Glomerular visceral epithelial cell (primary cell): ENCODE measurements at regions not wholly inside any gene's neighbourhood (a gene's known extent, or its start where the extent isn't known, plus 50 kb on each side); places are given as distances from the start of the nearest gene placed in this dataset.

Source experiments
- DNase-seq: peaks from one replicate; pipeline ENCODE4 v3.0.0-alpha.2; 2016; ENCODE audit errors: extremely low spot score

DNA sequence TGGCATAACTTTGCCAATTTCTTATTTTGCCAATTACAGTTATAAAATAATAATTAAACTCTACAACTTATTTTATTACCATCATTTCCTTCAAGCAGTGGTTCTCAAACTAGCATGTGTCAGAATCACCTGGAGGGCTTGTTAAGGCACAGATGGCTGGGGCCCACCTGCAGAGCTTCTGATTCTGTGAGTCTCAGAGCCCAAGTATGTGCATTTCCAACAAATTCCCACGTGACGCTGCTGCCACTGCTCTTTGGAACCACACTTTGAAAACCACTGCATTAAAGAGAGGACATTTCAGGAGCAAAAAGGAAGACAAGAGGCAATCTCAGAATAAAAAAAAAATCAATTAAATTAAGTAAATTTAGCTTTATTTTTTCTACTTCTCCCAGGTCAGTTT is 94.0 kb upstream of the HNRNPA3 start:
- no peak for DNase-seq

DNA sequence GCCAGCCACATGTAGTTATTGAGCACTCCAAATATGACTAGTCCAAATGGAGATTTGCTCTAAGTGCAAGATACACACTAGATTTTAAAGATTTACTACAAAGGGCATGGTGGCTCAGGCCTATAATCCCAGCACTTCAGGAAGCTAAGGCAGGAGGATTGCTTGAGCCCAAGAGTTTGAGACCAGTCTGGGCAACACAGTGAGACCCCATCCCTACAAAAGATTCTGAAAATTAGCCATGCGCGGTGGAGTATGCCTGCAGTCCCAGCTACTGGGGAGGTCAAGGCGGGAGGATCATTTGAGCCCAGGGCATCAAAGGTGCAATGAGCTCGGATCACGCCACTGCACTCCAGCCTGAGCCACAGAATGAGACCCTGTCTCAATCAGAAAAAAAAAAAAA is 93.5 kb upstream of the HNRNPA3 start:
- DNase-seq: no peak

DNA sequence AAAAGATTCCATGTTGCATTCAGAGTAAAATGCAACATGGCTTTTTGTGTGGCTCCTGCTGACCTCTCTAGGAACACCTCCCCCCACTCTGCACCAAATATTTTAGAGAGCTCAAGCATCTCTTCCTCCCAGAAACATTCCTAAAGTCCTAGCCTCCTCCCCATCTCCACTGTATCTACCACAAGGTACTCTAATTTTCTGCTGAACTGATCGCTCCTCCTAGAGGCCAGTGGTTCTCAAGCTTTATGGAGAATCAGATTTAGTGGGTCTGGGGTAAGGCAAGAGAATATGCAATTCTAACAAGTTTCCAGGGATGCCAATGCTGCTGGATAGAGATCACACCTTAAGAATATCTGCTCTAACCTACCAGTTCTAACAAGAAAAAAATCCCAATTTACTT is 89.5 kb upstream of the HNRNPA3 start:
- DNase-seq: no peak

DNA sequence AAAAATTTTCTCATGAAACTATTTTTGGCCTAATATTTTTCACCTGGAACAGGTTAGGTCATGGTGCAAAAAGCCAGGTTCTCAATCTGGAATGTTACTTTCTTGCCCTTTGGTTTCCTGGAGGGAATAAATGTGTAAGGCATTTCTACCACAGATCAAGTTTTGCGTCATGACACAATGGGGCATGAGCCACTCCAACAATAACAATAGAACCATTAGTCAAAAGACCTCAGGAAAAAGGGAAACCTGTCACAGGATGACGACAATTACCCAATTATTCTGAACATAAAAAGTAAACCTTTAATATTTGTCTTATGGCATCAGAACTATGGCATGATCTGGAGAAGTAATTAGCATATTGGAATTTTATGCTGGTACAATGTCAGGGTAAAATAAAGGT is 88.2 kb upstream of the HNRNPA3 start:
- DNase-seq: no peak

DNA sequence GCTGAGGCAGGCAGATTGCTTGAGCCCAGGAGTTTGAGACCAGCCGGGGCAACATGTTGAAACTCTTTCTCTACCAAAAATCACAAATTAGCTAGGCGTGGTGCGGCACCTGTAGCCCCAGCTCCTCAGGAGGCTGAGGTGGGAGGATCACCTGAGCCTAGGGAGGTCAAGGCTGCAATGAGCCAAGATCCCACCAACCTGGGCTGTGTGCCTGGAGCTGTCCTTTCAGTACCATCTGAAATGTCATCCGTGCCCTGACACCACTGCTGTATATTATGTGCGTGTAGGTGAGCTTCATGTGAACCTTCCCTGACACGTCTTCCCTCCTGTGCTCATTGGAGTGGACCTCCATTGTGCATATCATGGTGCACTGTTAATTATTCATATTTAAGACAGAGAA is 84.8 kb upstream of the HNRNPA3 start:
- DNase-seq: no peak

DNA sequence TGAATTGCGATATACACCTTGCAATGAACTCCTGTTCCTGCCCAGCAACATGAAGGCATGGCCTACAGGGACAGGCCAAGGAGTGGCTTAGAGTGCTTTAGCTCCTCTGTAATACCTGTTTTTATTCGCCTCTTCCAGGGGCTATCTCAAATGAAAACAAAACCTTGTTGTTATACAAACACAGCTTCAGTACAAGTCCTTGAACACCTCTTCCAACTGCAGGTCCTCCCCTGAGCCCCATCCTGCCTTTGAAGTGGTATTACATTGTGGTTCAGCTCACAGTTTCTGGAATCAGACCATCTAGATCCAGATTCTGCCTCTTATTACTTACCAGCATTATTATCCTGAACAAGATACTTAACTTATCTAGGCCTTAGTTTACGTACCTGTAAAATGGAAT is 83.0 kb upstream of the HNRNPA3 start:
- no peak for DNase-seq

DNA sequence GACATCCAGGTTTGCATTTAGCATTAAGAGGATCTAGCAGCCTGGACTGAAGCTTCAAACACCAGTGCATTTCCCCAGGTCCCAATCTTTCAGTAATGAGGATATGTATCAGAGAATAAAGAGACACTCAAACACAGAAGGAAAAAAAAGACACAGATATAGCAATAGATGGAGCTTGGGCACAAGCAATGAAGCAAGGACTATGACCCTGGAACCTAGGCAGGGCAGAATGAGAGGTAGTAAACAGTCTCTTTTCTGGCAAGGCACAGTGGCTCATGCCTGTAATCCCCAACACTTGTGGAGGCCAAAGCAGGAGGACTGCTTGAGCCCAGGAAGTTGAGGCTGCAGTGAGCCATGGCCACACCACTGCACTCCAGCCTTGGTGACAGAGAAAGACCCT is 80.7 kb upstream of the HNRNPA3 start:
- no peak for DNase-seq

DNA sequence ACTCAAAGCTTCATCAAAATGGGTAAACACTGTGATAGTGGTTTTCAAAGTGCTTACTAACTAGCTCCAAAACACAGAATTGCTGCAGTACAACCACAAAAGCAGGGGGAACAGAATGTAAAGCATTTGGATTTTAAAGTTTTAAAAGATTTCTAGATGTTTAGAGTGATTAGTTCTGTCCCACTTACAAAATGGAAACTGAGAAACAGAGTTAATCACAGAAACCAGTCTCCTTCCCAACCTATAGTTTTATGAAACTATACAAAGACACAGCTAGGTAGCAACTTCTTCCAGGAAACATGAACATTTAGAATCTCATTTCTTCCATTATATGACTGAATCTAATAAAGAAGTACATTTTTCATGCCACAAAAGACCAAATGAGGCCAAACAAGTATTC is 73.8 kb upstream of the HNRNPA3 start:
- no peak for DNase-seq

DNA sequence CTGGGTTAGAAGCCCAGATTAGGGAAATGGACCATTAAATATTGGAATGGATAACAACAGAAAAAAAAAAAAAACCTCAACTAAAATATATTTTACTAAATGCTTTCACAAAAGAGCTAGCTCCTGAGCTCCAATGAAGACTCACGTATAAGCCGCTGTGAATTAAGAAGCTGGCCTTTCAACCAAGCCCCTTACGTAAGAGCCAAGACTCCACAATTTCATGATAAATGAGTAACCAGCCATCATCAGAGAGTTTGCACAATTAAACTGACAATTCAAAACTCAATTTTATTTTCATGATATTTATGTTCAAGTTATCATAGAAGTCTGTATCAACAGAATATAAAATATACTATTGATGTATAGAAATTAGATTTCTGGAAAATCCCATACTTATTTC is 70.7 kb upstream of the HNRNPA3 start:
- no peak for DNase-seq

DNA sequence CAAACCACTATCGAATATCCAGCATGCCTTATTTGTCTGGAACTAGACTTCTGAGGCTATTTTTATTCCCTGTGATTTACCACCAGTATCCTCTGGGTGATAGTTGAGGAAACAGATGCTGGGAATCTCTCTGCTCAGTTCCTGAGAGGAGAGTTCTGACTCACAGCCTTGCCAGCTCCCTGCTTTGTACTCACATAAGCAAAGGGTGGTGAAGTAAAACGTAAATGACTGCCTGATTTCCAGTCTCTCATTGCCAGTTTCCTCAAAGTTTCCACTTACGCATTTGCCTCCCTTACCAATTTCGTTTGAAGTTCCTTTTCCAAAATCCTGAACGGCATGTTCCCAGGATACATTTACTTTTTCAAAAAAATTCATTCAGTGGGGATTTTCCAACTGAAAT is 69.2 kb upstream of the HNRNPA3 start:
- peak; percentile 68 for DNase-seq

DNA sequence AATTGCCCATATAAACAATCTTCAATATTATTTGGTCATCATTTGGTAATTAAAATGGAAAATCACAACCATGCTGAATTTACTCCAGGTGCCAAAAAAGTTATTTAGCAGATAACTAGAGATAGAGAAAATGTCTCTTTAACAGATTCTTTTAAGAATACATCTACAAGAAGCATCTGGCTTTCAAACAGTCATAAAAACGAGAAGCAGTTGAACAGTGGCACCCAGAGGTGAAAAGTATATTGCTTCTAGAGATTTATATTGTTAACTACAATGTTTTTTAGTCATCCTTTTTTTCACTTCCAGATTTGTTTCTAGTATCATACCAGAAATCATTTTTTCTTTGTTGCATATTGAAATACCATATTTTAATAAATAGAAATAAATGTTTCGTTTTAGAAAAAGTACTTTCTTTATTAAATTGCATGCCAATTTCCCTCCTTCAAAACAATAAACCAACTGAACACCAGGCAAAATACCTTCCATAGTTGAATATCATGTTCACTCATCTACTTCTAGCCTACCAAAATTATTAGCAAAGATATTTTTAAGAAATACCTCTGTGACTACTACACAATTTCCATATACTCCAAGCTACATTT is 65.4 kb upstream of the HNRNPA3 start:
- DNase-seq: peak; percentile 58

DNA sequence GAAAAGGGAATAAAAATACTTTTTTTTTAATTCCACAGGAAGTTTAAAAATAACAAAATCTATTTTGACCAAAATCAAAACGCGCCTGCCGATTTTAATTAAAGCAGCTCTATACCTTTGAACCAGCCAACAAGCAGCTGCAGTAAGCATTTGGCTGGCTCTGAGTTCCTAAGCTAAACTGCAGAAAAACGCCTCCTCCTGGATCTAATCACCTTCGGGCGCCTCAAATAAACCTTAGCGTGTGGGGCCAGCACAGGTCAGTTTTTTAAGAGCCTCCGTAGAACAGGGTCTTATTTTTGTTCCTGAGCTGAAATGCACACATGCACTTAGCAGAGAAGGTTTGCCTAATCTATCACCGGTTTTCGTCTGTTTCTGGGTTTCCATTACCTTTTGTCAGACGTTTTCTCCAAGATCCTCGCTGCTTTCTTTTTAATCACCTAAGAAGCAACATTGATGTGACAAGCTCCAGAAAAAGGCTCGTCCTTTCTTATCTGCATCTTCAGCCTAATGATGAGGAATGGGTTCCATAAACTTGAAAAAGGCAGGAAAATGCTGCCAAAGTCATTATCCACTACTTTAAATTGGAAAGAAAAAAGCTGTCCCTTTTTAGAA is 64.7 kb upstream of the HNRNPA3 start:
- DNase-seq: no peak

DNA sequence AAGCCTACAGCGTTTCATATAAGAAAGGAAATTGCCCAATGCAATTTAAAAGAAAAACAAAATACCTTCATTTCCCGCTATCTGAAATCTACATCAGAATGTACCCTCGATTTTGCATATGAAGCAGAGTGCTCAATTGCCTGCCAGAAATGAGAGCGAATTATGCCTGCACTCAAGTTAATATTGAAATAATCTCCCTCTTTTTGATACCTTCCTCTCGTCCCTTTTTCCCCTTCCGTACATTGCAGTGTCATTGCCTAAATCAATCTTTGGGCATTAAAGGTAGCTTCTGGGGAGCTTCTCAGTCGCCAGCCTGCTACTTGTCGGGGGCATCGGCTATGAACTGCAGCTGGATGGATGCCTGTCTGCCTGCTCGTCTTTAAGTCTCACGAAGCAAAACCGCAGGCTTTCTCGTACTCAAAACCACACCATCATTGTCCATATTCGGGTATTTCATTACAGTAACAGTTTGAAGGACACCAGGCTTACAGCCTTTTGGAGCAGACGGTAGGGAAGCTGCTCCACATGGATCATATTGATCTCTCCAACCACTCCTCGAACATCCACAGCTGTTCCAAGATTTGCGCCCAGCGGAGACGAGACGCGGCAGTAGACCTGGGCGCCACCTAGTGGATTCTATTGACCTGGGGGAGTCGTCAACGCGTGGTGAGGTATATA is 64.0 kb upstream of the HNRNPA3 start:
- peak; percentile 80 for DNase-seq

DNA sequence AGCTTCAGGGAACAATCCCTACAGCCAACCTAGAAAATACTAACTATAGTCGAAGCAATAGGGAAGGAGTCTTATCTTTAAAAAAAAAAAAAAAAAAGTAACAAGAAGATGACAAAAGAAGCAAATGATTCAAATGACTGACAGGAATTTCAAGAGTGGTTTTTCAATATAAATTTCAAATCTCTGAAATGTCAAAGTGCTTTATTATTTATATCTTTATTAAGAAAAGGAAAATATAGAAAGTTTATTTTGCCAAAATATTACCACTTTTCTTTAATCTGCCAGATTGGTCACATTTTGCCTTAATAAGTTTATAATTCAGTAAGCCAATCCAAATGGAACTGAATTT is 63.5 kb upstream of the HNRNPA3 start:
- DNase-seq: no peak

DNA sequence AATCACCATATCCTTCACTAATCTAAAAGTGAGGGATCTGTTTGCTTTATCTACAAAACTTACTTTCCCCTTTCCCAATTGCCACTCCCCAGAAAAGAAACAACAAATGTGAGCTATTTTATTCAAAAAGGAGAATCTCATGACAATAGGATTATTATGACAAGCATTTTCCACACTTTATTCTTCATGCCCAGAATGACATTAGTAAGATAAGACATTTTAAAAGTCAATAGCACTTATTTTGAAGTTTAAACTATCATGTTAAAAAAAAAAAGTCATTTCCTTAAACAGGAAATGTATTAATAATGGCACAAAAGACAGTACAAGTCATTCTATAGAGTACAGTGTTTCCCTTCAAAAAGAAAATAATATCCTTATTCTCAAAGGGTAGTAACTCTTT is 58.8 kb upstream of the HNRNPA3 start:
- no peak for DNase-seq

DNA sequence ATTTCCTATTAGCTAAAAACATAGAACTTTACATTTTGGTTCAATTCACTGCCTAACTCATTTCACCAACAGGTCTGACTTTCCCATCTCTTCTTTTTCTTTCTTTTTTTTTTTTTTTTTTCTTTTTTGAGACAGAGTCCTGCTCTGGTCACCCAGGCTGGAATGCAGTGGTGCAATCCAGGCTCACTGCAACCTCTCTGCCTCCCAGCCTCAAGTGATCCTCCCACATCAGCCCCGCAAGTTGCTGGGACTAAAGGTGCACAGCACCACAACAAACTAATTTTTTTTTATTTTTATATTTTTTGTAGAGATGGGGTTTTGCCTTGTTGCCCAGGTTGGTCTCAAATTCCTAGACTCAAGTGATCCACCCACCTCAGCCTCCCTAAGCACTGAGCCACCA is 57.8 kb upstream of the HNRNPA3 start:
- no peak for DNase-seq

DNA sequence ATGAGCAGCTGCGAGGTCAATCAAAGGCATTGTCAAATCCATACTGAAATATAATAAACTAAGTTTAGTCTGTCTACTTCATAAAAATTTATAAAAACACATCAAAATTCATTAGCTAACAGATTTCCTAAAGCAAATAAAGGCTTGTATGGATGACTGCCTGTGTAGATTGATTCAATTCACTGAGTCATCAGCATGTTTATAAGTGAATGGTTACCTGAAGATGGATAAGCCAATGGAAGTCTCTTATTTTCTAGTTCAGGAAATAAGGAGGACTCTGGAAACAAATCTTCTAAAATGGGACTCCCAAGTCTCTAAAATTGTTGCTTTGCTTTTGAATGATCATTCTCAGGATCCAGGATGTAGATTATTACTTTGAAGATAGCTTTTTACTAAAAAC is 57.0 kb upstream of the HNRNPA3 start:
- DNase-seq: no peak

DNA sequence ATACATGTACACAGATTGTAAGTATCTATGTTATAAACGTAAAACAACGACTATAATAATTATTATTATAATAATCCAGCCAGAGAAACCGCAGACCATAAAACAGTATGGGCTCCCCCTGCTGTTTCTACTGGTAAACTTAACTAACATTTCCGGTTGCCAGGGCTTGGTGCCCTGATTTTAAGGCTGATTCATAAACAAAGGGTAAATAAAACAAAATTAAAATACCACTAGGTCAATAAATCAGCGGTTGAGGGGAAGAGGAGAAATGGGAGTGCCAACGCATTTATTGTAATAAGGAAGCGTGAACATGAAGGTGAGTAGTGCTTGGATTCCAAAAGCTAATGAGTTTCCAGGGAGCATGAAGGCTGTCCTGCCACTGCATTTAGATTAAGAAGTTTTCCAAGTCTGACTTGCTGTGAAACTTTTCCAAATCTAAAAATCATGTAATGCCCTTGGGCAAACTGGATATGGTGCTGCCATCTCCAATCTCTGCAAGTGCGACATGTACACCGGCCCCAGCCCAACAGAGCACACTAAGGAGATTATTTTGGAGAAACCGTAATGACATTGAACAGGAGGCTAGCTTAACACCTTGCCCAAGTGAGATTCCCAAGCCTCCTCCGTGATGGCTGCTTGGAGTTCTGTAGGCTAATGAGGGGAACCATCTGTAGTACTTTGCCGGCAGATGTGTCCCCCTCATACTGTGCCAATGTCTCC is 50.7 kb upstream of the HNRNPA3 start:
- DNase-seq: peak; percentile 41
